ENCODE measurements at regions not wholly inside any gene's neighbourhood (a gene's known extent, or its start where the extent isn't known, plus 50 kb on each side); places are given as distances from the start of the nearest gene placed in this dataset.

DNA sequence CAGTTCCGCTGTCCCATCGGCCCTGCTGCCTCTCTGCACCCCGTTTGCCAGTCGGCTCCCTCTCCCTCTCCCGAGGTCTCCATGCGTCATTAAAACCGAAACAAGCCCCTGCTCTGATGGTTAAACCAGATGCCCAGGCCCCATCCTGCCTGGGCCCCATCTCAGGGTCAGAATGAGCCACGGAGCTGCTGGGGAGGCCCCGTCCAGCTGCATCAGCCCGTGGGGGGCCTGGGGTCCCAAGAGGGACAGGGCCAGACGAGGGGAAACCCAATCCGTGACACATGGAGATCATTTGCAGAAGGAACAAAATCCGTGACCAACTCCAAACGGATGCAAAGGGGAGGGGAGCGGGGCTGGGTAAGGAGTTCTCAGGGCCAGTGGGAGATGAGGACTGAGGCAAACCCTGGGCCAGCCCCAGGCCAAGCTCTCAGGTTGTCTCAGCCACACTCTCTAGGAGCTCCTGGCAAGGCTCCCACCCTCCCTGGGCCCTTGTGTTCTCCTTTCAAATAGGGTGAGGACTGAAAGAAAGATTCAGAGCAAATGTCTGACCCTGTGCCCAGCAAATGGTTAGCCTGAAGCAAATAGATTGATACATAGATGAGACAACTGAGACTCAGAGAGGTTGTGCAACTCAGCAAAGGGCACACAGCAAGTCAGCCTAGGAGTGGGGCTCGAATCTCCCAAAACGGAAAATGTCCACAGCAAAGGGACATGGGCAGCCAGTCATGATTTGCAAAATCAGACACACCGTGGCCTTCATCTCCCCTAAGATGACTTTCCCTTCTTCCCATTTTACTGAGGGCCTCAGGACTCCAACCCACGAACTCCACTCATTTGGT is 162.1 kb downstream of the MN1 start:
- peaks cover 89% of the 10 kb centered on the region for H3K27me3 ChIP-seq (replicated peaks; ENCODE audit: insufficient read depth, low read length)
- no peak overlapping the region for H3K4me3 ChIP-seq (ENCODE audit: low read length)
- no peaks in the 10 kb centered on the region for H3K79me2 ChIP-seq (ENCODE audit: low read length)
- H3K27ac ChIP-seq (ENCODE audit: low read length): no peak overlapping the region
- no peaks in the 10 kb centered on the region for H3K4me1 ChIP-seq (ENCODE audit: low read length)
- H3K9ac ChIP-seq (ENCODE audit: low read length): no peak overlapping the region
- no peaks in the 10 kb centered on the region for H3F3A ChIP-seq (ENCODE audit: insufficient read depth, low read length)
- H4K20me1 ChIP-seq (ENCODE audit: insufficient read depth, low read length): no peaks in the 10 kb centered on the region
- TF ChIP-seq, protein P1, sequence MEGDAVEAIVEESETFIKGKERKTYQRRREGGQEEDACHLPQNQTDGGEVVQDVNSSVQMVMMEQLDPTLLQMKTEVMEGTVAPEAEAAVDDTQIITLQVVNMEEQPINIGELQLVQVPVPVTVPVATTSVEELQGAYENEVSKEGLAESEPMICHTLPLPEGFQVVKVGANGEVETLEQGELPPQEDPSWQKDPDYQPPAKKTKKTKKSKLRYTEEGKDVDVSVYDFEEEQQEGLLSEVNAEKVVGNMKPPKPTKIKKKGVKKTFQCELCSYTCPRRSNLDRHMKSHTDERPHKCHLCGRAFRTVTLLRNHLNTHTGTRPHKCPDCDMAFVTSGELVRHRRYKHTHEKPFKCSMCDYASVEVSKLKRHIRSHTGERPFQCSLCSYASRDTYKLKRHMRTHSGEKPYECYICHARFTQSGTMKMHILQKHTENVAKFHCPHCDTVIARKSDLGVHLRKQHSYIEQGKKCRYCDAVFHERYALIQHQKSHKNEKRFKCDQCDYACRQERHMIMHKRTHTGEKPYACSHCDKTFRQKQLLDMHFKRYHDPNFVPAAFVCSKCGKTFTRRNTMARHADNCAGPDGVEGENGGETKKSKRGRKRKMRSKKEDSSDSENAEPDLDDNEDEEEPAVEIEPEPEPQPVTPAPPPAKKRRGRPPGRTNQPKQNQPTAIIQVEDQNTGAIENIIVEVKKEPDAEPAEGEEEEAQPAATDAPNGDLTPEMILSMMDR (IDR thresholded peaks at IDR 0.05; ENCODE audit: low read length): no peak
- TF ChIP-seq EZH2phosphoT487 (IDR thresholded peaks at IDR 0.05; ENCODE audit: low read length): no peak
- TF ChIP-seq EZH2 (optimal IDR thresholded peaks at IDR 0.05; ENCODE audit: low read depth, low read length): no peak
- no peak overlapping the region for H3K4me2 ChIP-seq (ENCODE audit: low read depth, low read length)
- no peak for DNase-seq
- no peak overlapping the region for H2AFZ ChIP-seq (ENCODE audit: low read length)
- no peaks in the 10 kb centered on the region for H3K9me2 ChIP-seq (replicated peaks; ENCODE audit: insufficient read depth, low read length)
- no peaks in the 10 kb centered on the region for H3K9me3 ChIP-seq (replicated peaks; ENCODE audit: insufficient read depth, low read length)
- no peaks in the 10 kb centered on the region for H3K36me3 ChIP-seq (replicated peaks; ENCODE audit: insufficient read depth, low read length)

GRCh38 chr22:27641049-27641795 is 160.3 kb downstream of the MN1 start:
- no peak for DNase-seq
- no peaks in the 10 kb centered on the region for H3K9me3 ChIP-seq (replicated peaks; ENCODE audit: insufficient read depth, low read length)
- no peak overlapping the region for H3K9ac ChIP-seq (ENCODE audit: low read length)
- H4K20me1 ChIP-seq (ENCODE audit: insufficient read depth, low read length): no peaks in the 10 kb centered on the region
- H3K27ac ChIP-seq (ENCODE audit: low read length): no peak overlapping the region
- no peaks in the 10 kb centered on the region for H3K36me3 ChIP-seq (replicated peaks; ENCODE audit: insufficient read depth, low read length)
- no peak overlapping the region for H3K4me2 ChIP-seq (ENCODE audit: low read depth, low read length)
- no peak for TF ChIP-seq EZH2phosphoT487 (IDR thresholded peaks at IDR 0.05; ENCODE audit: low read length)
- no peak for TF ChIP-seq EZH2 (optimal IDR thresholded peaks at IDR 0.05; ENCODE audit: low read depth, low read length)
- TF ChIP-seq, protein P1 (IDR thresholded peaks at IDR 0.05; ENCODE audit: low read length): no peak
- H3K4me3 ChIP-seq (ENCODE audit: low read length): no peak overlapping the region
- no peak overlapping the region for H2AFZ ChIP-seq (ENCODE audit: low read length)
- no peaks in the 10 kb centered on the region for H3K4me1 ChIP-seq (ENCODE audit: low read length)
- no peaks in the 10 kb centered on the region for H3F3A ChIP-seq (ENCODE audit: insufficient read depth, low read length)
- H3K79me2 ChIP-seq (ENCODE audit: low read length): no peaks in the 10 kb centered on the region
- no peaks in the 10 kb centered on the region for H3K9me2 ChIP-seq (replicated peaks; ENCODE audit: insufficient read depth, low read length)
- peaks cover 89% of the 10 kb centered on the region for H3K27me3 ChIP-seq (replicated peaks; ENCODE audit: insufficient read depth, low read length)

GRCh38 chr22:27642104-27642800 is 159.3 kb downstream of the MN1 start:
- Histone ChIP-seq H3K9me3 (replicated peaks; ENCODE audit: insufficient read depth, low read length) (no peaks in the 10 kb centered on the region), H3K9ac (ENCODE audit: low read length) (no peak overlapping the region), H3K4me3 (ENCODE audit: low read length) (no peak overlapping the region), H3K27ac (ENCODE audit: low read length) (no peak overlapping the region), H3K79me2 (ENCODE audit: low read length) (no peaks in the 10 kb centered on the region), H3F3A (ENCODE audit: insufficient read depth, low read length) (no peaks in the 10 kb centered on the region), H3K27me3 (replicated peaks; ENCODE audit: insufficient read depth, low read length) (peaks cover 88% of the 10 kb centered on the region), H3K4me2 (ENCODE audit: low read depth, low read length) (no peak overlapping the region), H4K20me1 (ENCODE audit: insufficient read depth, low read length) (no peaks in the 10 kb centered on the region), H3K36me3 (replicated peaks; ENCODE audit: insufficient read depth, low read length) (no peaks in the 10 kb centered on the region), H3K4me1 (ENCODE audit: low read length) (no peaks in the 10 kb centered on the region), H2AFZ (ENCODE audit: low read length) (no peak overlapping the region), H3K9me2 (replicated peaks; ENCODE audit: insufficient read depth, low read length) (no peaks in the 10 kb centered on the region)
- TF ChIP-seq EZH2phosphoT487 (IDR thresholded peaks at IDR 0.05; ENCODE audit: low read length): no peak
- TF ChIP-seq, protein P1 (IDR thresholded peaks at IDR 0.05; ENCODE audit: low read length): no peak
- TF ChIP-seq EZH2 (optimal IDR thresholded peaks at IDR 0.05; ENCODE audit: low read depth, low read length): no peak
- no peak for DNase-seq

All from MM.1S (cell line).